ENCODE measurements at regions not wholly inside any gene's neighbourhood (a gene's known extent, or its start where the extent isn't known, plus 50 kb on each side); places are given as distances from the start of the nearest gene placed in this dataset.

GRCh38 chr6:106772270-106773142 is 143.1 kb downstream of the QRSL1 start:
- Mint-ChIP-seq H3K36me3 (peaks cover 2% of the 10 kb centered on the region), H3K27ac (no peak overlapping the region), H3K4me3 (no peak overlapping the region), H3K9me3 (no peaks in the 10 kb centered on the region), H3K4me1 (peaks cover 3% of the 10 kb centered on the region), H3K27me3 (no peaks in the 10 kb centered on the region)
- no peak for DNase-seq (ENCODE audit: low spot score in 2 of 2)
- ATAC-seq (ENCODE audit: low read depth): no peak

GRCh38 chr6:106771822-106772221 is 142.4 kb downstream of the QRSL1 start:
- ATAC-seq (ENCODE audit: low read depth): no peak
- Mint-ChIP-seq H3K27ac (no peak overlapping the region), H3K36me3 (peaks cover 2% of the 10 kb centered on the region), H3K27me3 (no peaks in the 10 kb centered on the region), H3K4me3 (no peak overlapping the region), H3K9me3 (no peaks in the 10 kb centered on the region), H3K4me1 (peaks cover 3% of the 10 kb centered on the region)
- no peak for DNase-seq (ENCODE audit: low spot score in 2 of 2)

DNA sequence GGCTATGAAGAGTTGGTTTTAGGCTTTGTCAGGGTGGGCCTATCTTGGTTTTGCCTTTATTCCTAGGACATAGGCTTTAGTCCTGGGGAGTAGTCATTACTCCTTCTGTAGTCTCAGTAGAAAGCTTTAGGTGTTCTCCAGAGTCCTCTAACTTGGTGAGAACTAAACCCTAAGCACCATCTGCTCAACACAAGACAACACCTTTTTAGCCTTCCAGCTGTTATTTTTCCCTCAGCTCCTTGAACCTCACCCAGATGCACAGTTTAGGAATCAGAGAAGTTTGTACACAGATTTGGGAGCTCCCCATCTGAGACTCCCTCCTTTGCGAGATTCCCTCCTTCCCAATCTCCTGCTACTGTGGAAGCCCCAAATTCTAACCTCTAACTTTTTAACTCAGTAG is 141.3 kb downstream of the QRSL1 start:
- H3K36me3 Mint-ChIP-seq: peaks cover 2% of the 10 kb centered on the region
- ATAC-seq (ENCODE audit: low read depth): no peak
- H3K27me3 Mint-ChIP-seq: no peaks in the 10 kb centered on the region
- no peak overlapping the region for H3K27ac Mint-ChIP-seq
- H3K9me3 Mint-ChIP-seq: no peaks in the 10 kb centered on the region
- peaks cover 3% of the 10 kb centered on the region for H3K4me1 Mint-ChIP-seq
- H3K4me3 Mint-ChIP-seq: no peak overlapping the region
- DNase-seq (ENCODE audit: low spot score in 2 of 2): no peak

- Mint-ChIP-seq H3K9me3 (no peaks in the 10 kb centered on the region), H3K4me3 (no peak overlapping the region), H3K27me3 (no peaks in the 10 kb centered on the region), H3K4me1 (peaks cover 3% of the 10 kb centered on the region), H3K27ac (no peak overlapping the region), H3K36me3 (peaks cover 2% of the 10 kb centered on the region)
- ATAC-seq (ENCODE audit: low read depth) (no peak), DNase-seq (ENCODE audit: low spot score in 2 of 2) (no peak)
Observed at GRCh38 chr6:106770081-106770480, 140.7 kb downstream of the QRSL1 start.

GRCh38 chr6:106767271-106767670 is 137.9 kb downstream of the QRSL1 start:
- H3K9me3 Mint-ChIP-seq: peaks cover 2% of the 10 kb centered on the region
- DNase-seq (ENCODE audit: low spot score in 2 of 2) (no peak), ATAC-seq (ENCODE audit: low read depth) (no peak)
- no peak overlapping the region for H3K27ac Mint-ChIP-seq
- H3K4me3 Mint-ChIP-seq: no peak overlapping the region
- H3K36me3 Mint-ChIP-seq: peaks cover 5% of the 10 kb centered on the region
- H3K27me3 Mint-ChIP-seq: no peaks in the 10 kb centered on the region
- H3K4me1 Mint-ChIP-seq: no peaks in the 10 kb centered on the region

GRCh38 chr6:106766201-106766600 is 136.8 kb downstream of the QRSL1 start:
- Mint-ChIP-seq H3K4me3 (no peak overlapping the region), H3K36me3 (peaks cover 5% of the 10 kb centered on the region), H3K27me3 (no peaks in the 10 kb centered on the region), H3K27ac (no peak overlapping the region), H3K9me3 (peaks cover 2% of the 10 kb centered on the region), H3K4me1 (no peaks in the 10 kb centered on the region)
- ATAC-seq (ENCODE audit: low read depth) (no peak), DNase-seq (ENCODE audit: low spot score in 2 of 2) (no peak)

DNA sequence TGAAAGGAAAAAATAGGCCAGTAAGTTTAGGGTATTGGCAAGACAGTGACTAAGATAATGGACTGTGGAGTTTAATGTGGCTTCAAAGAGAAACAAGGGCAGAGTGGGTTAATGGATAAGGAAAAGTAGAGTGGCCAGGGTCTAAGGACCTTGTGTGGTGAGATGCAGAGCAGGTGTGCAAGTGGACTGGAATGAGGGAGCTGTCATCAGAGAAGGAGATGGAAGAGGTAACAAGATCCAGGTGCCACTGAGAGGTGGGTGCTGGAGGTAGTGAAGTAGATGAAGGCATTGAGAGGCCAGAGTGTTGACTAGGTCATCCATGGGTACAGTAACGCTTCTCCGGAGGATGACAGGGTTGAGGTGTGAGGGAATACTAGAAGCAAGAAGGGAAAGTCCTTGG is 136.1 kb downstream of the QRSL1 start:
- H3K4me1 Mint-ChIP-seq: no peaks in the 10 kb centered on the region
- no peak overlapping the region for H3K4me3 Mint-ChIP-seq
- DNase-seq (ENCODE audit: low spot score in 2 of 2) (no peak), ATAC-seq (ENCODE audit: low read depth) (no peak)
- H3K27me3 Mint-ChIP-seq: no peaks in the 10 kb centered on the region
- H3K27ac Mint-ChIP-seq: no peak overlapping the region
- H3K9me3 Mint-ChIP-seq: peaks cover 2% of the 10 kb centered on the region
- H3K36me3 Mint-ChIP-seq: peaks cover 5% of the 10 kb centered on the region

DNA sequence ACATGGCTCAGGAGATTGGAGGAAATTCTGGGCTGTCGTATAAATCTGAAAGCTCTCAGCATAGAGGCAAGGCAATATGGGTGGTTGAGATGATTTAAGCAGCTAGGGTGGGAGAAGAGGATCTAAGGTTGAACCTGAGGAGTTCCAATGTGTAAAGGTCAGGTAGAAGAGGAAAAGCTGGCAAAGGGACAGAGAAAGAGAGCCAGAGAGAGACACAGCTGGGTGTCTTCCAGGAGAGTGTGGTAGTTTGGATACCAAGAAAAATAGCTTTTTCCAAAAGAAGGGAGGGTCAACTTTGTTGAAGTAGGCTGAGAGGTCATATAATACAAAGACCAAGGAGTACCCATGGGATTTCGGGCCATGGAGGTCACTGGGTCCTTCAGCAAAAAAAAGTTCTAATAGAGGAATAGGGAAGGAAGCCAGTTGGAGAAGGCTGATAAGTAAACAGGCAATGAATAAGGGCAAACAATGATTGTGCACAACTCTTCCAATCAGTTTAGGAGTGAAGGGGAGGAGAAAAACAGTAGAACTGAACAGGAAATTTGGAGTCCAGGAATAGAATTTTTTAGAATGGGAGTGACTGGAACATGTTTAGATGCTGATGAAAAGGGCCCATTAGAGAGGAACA is 135.1 kb downstream of the QRSL1 start:
- ATAC-seq (ENCODE audit: low read depth) (no peak), DNase-seq (ENCODE audit: low spot score in 2 of 2) (no peak)
- Mint-ChIP-seq H3K36me3 (peaks cover 5% of the 10 kb centered on the region), H3K27me3 (no peaks in the 10 kb centered on the region), H3K4me1 (no peaks in the 10 kb centered on the region), H3K4me3 (no peak overlapping the region), H3K27ac (no peak overlapping the region), H3K9me3 (peaks cover 2% of the 10 kb centered on the region)

DNA sequence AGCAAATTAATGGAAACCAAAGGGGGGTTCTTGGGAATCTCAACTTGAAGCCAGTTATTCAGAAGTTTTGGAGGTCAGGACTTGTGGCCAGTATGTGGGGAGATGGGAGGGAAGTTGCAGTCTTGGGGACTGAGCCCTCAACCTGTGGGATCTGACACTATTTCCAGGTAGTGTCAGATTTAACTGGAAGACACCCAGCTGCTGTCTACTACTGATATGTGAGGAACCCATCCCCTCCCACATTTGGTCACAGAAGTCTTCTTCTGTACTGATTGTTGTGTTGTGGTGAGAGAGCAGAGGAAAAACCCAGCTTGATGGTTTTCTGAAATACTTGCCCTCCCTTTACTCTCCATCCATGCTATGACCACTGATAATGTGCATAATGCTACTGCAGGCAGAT is 134.0 kb downstream of the QRSL1 start:
- H3K9me3 Mint-ChIP-seq: peaks cover 2% of the 10 kb centered on the region
- no peak overlapping the region for H3K27ac Mint-ChIP-seq
- peaks cover 3% of the 10 kb centered on the region for H3K36me3 Mint-ChIP-seq

DNA sequence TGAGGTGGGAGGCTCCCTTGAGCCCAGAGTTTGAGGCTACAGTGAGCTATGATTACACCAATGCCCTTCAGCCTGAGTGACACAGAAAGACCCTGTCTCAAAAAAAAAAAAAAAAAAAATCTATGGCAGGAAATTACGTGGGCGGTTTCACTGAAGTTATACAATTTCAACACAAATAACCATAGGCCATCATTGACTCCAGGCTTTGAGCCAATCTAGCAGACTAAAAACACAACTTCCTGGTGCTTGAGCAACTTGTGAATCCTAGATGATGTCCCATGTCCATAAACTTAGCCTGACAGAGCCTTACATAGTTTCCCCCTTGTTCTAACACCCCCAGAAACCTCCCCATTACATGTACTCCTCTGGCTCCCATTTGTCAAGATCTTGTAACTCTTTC is 131.8 kb downstream of the QRSL1 start:
- H3K27me3 Mint-ChIP-seq: no peaks in the 10 kb centered on the region
- peaks cover 2% of the 10 kb centered on the region for H3K4me1 Mint-ChIP-seq
- no peak overlapping the region for H3K27ac Mint-ChIP-seq
- H3K4me3 Mint-ChIP-seq: no peak overlapping the region
- no peak for ATAC-seq (ENCODE audit: low read depth)
- peaks cover 2% of the 10 kb centered on the region for H3K9me3 Mint-ChIP-seq
- DNase-seq (ENCODE audit: low spot score in 2 of 2): no peak
- peaks cover 3% of the 10 kb centered on the region for H3K36me3 Mint-ChIP-seq

More for the DNA sequence above, 134.0 kb downstream of the QRSL1 start:
- DNase-seq (ENCODE audit: low spot score in 2 of 2) (no peak), ATAC-seq (ENCODE audit: low read depth) (no peak)
- Mint-ChIP-seq H3K4me3 (no peak overlapping the region), H3K4me1 (no peaks in the 10 kb centered on the region), H3K27me3 (no peaks in the 10 kb centered on the region)

DNA sequence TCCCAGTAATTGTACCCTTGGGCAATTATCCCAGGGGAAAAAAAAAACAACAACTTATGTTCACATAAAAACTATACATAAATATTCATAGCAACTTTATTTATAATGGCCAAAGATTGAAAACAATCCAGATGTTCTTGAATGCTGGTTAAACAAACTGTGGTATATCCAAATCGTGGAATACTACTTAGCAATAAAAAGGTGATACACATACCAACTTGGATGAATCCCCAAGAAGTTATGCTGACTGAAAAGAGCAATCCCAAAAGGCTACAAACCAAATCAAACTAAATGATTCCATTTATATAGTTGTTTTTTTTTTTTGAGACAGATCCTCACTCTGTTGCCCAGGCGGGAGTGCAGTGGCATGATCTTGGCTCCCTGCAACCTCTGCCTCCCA is 129.7 kb downstream of the QRSL1 start:
- H3K4me1 Mint-ChIP-seq: peaks cover 2% of the 10 kb centered on the region
- H3K9me3 Mint-ChIP-seq: peaks cover 2% of the 10 kb centered on the region
- no peak overlapping the region for H3K27ac Mint-ChIP-seq
- no peaks in the 10 kb centered on the region for H3K27me3 Mint-ChIP-seq
- DNase-seq (ENCODE audit: low spot score in 2 of 2): no peak
- H3K4me3 Mint-ChIP-seq: no peak overlapping the region
- H3K36me3 Mint-ChIP-seq: peaks cover 3% of the 10 kb centered on the region
- ATAC-seq (ENCODE audit: low read depth): no peak

DNA sequence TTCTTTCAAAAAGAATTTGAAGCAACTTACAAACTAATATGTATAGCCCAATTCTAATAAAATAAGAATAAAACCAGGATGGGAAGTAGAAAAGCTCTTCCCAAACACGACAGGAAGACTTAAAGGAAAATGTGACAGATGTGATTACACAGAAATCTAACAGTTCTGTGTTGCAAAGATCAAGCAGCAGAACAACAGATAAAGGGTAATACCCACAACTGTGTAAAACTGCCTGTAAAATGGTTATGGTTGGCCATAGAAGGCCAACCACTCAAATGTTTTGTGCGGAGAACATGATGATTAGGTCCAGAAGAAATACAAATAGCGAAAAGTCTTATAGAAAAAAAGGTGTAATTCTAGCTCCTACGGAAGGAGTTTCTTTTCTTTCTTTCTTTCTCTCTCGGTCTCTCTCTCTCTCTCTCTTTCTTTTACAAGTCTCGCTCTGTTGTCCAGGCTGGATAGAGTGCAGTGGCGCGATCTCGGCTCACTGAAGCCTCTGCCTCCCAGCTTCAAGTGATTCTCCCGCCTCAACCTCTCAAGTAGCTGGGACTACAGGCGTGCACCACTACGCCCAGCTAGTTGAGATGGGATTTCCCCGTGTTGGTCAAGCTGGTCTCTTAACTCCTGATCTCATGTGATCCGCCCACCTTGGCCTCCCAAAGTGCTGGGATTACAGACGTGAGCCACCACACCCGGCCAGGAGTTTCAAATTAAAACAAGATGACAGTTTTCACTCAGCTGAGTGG is 128.5 kb downstream of the QRSL1 start:
- H3K27ac Mint-ChIP-seq: no peak overlapping the region
- no peak overlapping the region for H3K4me3 Mint-ChIP-seq
- peaks cover 2% of the 10 kb centered on the region for H3K4me1 Mint-ChIP-seq
- no peaks in the 10 kb centered on the region for H3K27me3 Mint-ChIP-seq
- peaks cover 2% of the 10 kb centered on the region for H3K9me3 Mint-ChIP-seq
- peaks cover 3% of the 10 kb centered on the region for H3K36me3 Mint-ChIP-seq
- ATAC-seq (ENCODE audit: low read depth) (no peak), DNase-seq (ENCODE audit: low spot score in 2 of 2) (no peak)

DNA sequence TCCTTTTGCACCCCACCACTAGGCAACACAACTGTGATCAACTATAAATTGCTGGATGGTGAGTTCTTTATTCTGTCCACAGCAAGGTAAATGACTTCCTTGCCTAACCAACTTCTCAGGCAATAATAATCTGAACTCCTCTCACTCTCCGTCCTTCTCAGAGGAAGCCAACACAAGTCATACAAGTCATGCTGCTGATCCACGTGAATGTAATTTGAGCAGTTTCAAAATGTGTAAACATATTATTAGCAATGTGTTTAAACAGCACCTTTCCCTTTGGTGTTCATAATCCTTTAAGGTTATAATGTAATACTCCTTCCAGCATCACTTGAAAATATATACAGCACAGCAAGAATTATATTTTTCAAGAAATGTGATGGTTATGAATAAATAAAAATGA is 127.9 kb downstream of the QRSL1 start:
- ATAC-seq (ENCODE audit: low read depth): no peak
- H3K4me3 Mint-ChIP-seq: no peak overlapping the region
- no peak for DNase-seq (ENCODE audit: low spot score in 2 of 2)

DNA sequence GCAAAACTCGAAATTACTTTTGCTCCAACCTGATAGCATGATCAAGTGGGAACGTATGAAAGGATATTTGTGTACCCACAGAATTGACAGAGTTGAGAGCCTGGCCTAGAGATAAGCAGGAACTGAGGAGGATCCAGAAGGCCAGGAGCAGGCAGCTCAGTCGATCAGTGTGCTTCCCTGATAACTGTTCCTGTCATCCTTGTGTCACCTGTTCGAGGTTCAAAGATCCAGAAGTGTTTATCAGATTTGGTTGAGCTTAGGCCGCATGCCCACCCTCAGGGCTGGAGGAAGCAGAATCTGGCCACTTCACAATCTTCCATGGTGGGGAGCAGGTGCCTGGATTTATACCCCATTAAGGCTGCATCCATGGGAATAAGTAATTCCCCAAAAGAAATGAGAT is 124.8 kb downstream of the QRSL1 start:
- Mint-ChIP-seq H3K36me3 (no peaks in the 10 kb centered on the region), H3K27ac (no peak overlapping the region), H3K27me3 (no peaks in the 10 kb centered on the region), H3K4me3 (no peak overlapping the region), H3K9me3 (no peaks in the 10 kb centered on the region), H3K4me1 (peaks cover 8% of the 10 kb centered on the region)
- ATAC-seq (ENCODE audit: low read depth) (no peak), DNase-seq (ENCODE audit: low spot score in 2 of 2) (no peak)

More for the DNA sequence above, 127.9 kb downstream of the QRSL1 start:
- Mint-ChIP-seq H3K4me1 (peaks cover 2% of the 10 kb centered on the region), H3K27ac (no peak overlapping the region), H3K27me3 (no peaks in the 10 kb centered on the region), H3K9me3 (no peaks in the 10 kb centered on the region), H3K36me3 (no peaks in the 10 kb centered on the region)
